A549 (cell line): ENCODE measurements at regions not wholly inside any gene's neighbourhood (a gene's known extent, or its start where the extent isn't known, plus 50 kb on each side); places are given as distances from the start of the nearest gene placed in this dataset.
A peak's percentile ranks its signal among the peaks of the same experiment; 100 is the strongest.

Experiments used
- ATAC-seq, 2 experiments: fragments of 200-7000 bp in 1 of 2; fragments of >200 bp in 1 of 2; cut with Nextera tagmentation in 1 of 2; cut with Tn5 transposase in 1 of 2; 3 replicates each; pipeline versions ENCODE4 v1.8.0 to v1.9.1; 2018 to 2020; ENCODE audit warnings: mild to moderate bottlenecking in 1 of 2, moderate library complexity in 1 of 2
- CTCF ChIA-PET: fragments of 300-600 bp; sonication (Branson Sonifier 250); formaldehyde crosslinking; extraction: SDS; loops from one replicate; lab custom pipeline; 2021; ENCODE audit warnings: antibody characterized with exemption, inconsistent platforms; lab: Yijun Ruan, JAX
- POLR2A ChIA-PET: fragments of 350-600 bp; formaldehyde crosslinking; extraction: SDS; loops from one replicate; lab custom pipeline; 2021; ENCODE audit warnings: antibody characterized with exemption, inconsistent platforms; lab: Yijun Ruan, JAX
- DNase-seq, 2 experiments: peaks; one replicate each; pipeline versions ENCODE4 v3.0.0 to v3.0.0-alpha.2; 2011 to 2016; ENCODE audit warnings: low read depth in 1 of 2, low spot score in 1 of 2
- FAIRE-seq: peaks from 2 replicates; lab custom pipeline; 2011; peaks lifted over from hg19 to GRCh38; lab: Jason Lieb, UNC
- H3K27ac ChIP-seq, 2 experiments: fragments of >200 bp; sonication (Bioruptor Twin); formaldehyde crosslinking; 3 replicates each; pipeline ENCODE4 v1.5.1; 2016 to 2017
- H3K4me1 ChIP-seq: fragments of >200 bp; sonication (Bioruptor Twin); formaldehyde crosslinking; 3 replicates; pipeline ENCODE4 v1.6.1; 2016
- H3K4me2 ChIP-seq: fragments of >200 bp; sonication (Bioruptor Twin); formaldehyde crosslinking; 3 replicates; pipeline ENCODE4 v1.6.1; 2016
- H3K4me3 ChIP-seq: fragments of >200 bp; sonication (Bioruptor Twin); formaldehyde crosslinking; 3 replicates; pipeline ENCODE4 v1.5.1; 2016
- H3K9me3 ChIP-seq: fragments of >200 bp; sonication (Bioruptor Twin); formaldehyde crosslinking; 3 replicates; pipeline ENCODE4 v1.6.1; 2016
- BHLHE40 ChIP-seq: IDR thresholded peaks from 2 replicates; pipeline ENCODE4 v1.6.1; 2012; ENCODE audit warnings: low read depth, low read length, inconsistent platforms
- CHD2 ChIP-seq: fragments of 150-350 bp; IDR thresholded peaks from 2 replicates; pipeline ENCODE4 v1.6.1; 2014; ENCODE audit warnings: low read length; ENCODE audit not compliant: partially characterized antibody
- E2F6 ChIP-seq: IDR thresholded peaks from 2 replicates; pipeline ENCODE4 v1.6.1; 2012; ENCODE audit warnings: low read depth, borderline replicate concordance
- EHF ChIP-seq: fragments of 250-450 bp; sonication (Bioruptor Pico); IDR thresholded peaks from 2 replicates; pipeline ENCODE4 v1.5.0; 2020; ENCODE audit warnings: mild to moderate bottlenecking
- EP300 ChIP-seq, 2 experiments: fragments of >200 bp; sonication (Bioruptor Twin); formaldehyde crosslinking; IDR thresholded peaks; 2 replicates in 1 of 2; 3 replicates in 1 of 2; pipeline ENCODE4 v1.6.1; 2016 to 2017
- ESRRA ChIP-seq: fragments of 150-350 bp; IDR thresholded peaks from 2 replicates; pipeline ENCODE4 v1.6.1; 2014; ENCODE audit warnings: mild to moderate bottlenecking, low read length, borderline replicate concordance
- FOSL2 ChIP-seq, 2 experiments: fragments of 450-650 bp in 1 of 2; fragments of >200 bp in 1 of 2; sonication (Bioruptor Twin) in 1 of 2; formaldehyde crosslinking; IDR thresholded peaks; 2 replicates each; pipeline versions ENCODE4 v1.5.0 to v1.6.1; 2016 to 2020; ENCODE audit warnings: mild to moderate bottlenecking in 1 of 2, moderate library complexity in 1 of 2
- FOXS1 ChIP-seq: fragments of 250-450 bp; sonication (Bioruptor Pico); IDR thresholded peaks from 2 replicates; pipeline ENCODE4 v1.5.0; 2020; ENCODE audit warnings: mild to moderate bottlenecking, moderate library complexity
- GATA3 ChIP-seq: IDR thresholded peaks from 2 replicates; pipeline ENCODE4 v1.6.1; 2012; ENCODE audit warnings: borderline replicate concordance
- HOXB13 ChIP-seq: fragments of 250-450 bp; sonication (Bioruptor Pico); IDR thresholded peaks from 2 replicates; pipeline ENCODE4 v1.5.0; 2020; ENCODE audit warnings: low read depth, mild to moderate bottlenecking, moderate library complexity
- JUN ChIP-seq, 2 experiments: fragments of >200 bp; sonication (Bioruptor Twin); formaldehyde crosslinking; IDR thresholded peaks; 2 replicates in 1 of 2; 3 replicates in 1 of 2; pipeline ENCODE4 v1.6.1; 2016 to 2017
- JUNB ChIP-seq: fragments of >200 bp; sonication (Bioruptor Twin); formaldehyde crosslinking; IDR thresholded peaks from 2 replicates; pipeline ENCODE4 v1.6.1; 2016
- MAFK ChIP-seq: fragments of 450-650 bp; IDR thresholded peaks from 2 replicates; pipeline ENCODE4 v1.6.1; 2014; ENCODE audit not compliant: partially characterized antibody
- MAZ ChIP-seq: fragments of 150-350 bp; IDR thresholded peaks from 2 replicates; pipeline ENCODE4 v1.6.1; 2014; ENCODE audit warnings: antibody characterized with exemption, low read depth, low read length, borderline replicate concordance
- MYC ChIP-seq: IDR thresholded peaks from 2 replicates; pipeline ENCODE4 v1.6.1; 2012; ENCODE audit warnings: mild to moderate bottlenecking, inconsistent platforms, low read length, improper control_type of control experiment, borderline replicate concordance
- PBX3 ChIP-seq: IDR thresholded peaks from 2 replicates; pipeline ENCODE4 v1.6.1; 2012
- PHF8 ChIP-seq: fragments of 200-600 bp; sonication (generic); IDR thresholded peaks from 2 replicates; pipeline ENCODE4 v1.6.1; 2016; ENCODE audit warnings: low read depth, mild to moderate bottlenecking, antibody characterized with exemption, moderate library complexity, borderline replicate concordance
- RAD21 ChIP-seq, 2 experiments: fragments of >200 bp in 1 of 2; sonication (Bioruptor Twin) in 1 of 2; formaldehyde crosslinking in 1 of 2; IDR thresholded peaks in 1 of 2; conservative IDR thresholded peaks in 1 of 2; 2 replicates in 1 of 2; 3 replicates in 1 of 2; pipeline ENCODE4 v1.6.1; 2012 to 2018; ENCODE audit warnings: inconsistent platforms in 1 of 2
- RARB ChIP-seq: fragments of 250-450 bp; sonication (Bioruptor Pico); IDR thresholded peaks from 2 replicates; pipeline ENCODE4 v1.8.0; 2021; ENCODE audit warnings: mild to moderate bottlenecking, moderate library complexity
- SMC3 ChIP-seq: fragments of >200 bp; sonication (Bioruptor Twin); formaldehyde crosslinking; IDR thresholded peaks from 3 replicates; pipeline ENCODE4 v1.6.1; 2018; ENCODE audit warnings: inconsistent platforms
- TFCP2L1 ChIP-seq: fragments of 250-450 bp; sonication (Bioruptor Pico); IDR thresholded peaks from 2 replicates; pipeline ENCODE4 v1.5.0; 2021; ENCODE audit warnings: mild to moderate bottlenecking
- ZNF302 ChIP-seq: fragments of 250-450 bp; sonication (Bioruptor Pico); IDR thresholded peaks from 2 replicates; pipeline ENCODE4 v1.9.0; 2021; ENCODE audit warnings: inconsistent platforms, mild to moderate bottlenecking, moderate library complexity
- WGBS: methylation state at CpG from one replicate; pipeline ENCODE4 v1.1.6; 2017; ENCODE audit errors: missing lambda C conversion rate; 5-methylcytosine and 5-hydroxymethylcytosine counted together
- TF ChIP-seq, protein P1 (sequence below): IDR thresholded peaks from 2 replicates; pipeline ENCODE4 v1.6.1; 2012
- TF ChIP-seq, protein P2 (sequence below): fragments of >200 bp; sonication (Bioruptor Twin); formaldehyde crosslinking; IDR thresholded peaks from 3 replicates; pipeline ENCODE4 v1.5.1; 2016
- TF ChIP-seq, protein P3 (sequence below): fragments of >200 bp; sonication (Bioruptor Twin); formaldehyde crosslinking; IDR thresholded peaks from 3 replicates; pipeline ENCODE4 v1.6.1; 2016

DNA sequence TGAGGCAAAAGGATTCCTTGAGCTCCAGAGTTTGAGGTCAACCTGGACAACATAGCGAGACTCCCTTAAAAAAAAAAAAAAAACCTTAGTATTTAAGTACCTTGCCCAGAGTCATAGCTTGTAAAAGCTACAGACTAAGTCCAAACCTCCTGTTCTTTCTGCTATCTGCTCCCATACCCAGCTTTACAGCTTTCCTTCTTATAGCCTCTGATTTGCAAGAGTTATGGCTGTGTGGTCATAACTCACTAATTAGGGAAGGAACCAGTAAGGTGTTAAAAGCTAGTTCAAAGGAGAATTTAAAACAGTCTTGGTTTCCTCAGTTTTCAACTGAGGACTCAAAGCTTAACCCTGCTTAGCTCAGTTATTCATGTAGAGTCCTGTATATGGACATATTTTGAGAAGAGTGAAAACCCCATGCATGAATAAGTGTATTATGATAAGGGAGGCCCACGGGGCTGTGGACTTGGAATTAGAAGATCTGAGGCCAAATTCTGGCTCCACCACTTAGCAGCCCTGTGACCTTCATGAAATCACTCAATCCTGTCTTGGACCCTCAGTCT lies 135.5 kb upstream of the SMAD3 start:
- FAIRE-seq (no peak), DNase-seq (no peak), ATAC-seq (no peak)
- ChIA-PET POLR2A (interaction anchor here (0.5 to 0.6 kb wide), 2 partner anchors 39 to 120 kb away, joined by 3 read pairs; no protein-coding TSS in a partner anchor), CTCF (interaction anchor here (0.7 to 10.6 kb wide), 6 partner anchors 14 to 68 kb away, joined by 3 to 128 read pairs (median 4); no protein-coding TSS in a partner anchor)
- Histone ChIP-seq H3K4me1 (peaks cover 48% of the 10 kb centered on the region), H3K27ac (peak overlapping the region; percentile 91 to 93), H3K4me2 (no peak overlapping the region), H3K4me3 (no peak overlapping the region), H3K9me3 (peaks cover 21% of the 10 kb centered on the region)
- TF ChIP-seq FOXS1 (CRISPR knock-in tag) (no peak), JUNB (no peak), PHF8 (no peak), TFCP2L1 (CRISPR knock-in tag) (no peak), MAFK (no peak), MAZ (no peak), FOSL2 (IDR thresholded peaks at IDR 0.05) (no peak), FOSL2 (CRISPR knock-in tag; IDR thresholded peaks at IDR 0.05) (no peak), JUN (IDR thresholded peaks at IDR 0.05) (no peak), ZNF302 (no peak)
- TF ChIP-seq, protein P1, sequence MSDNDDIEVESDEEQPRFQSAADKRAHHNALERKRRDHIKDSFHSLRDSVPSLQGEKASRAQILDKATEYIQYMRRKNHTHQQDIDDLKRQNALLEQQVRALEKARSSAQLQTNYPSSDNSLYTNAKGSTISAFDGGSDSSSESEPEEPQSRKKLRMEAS, result no peak
- 93% methylated on average over 2 of the region's 2 CpGs for WGBS

DNA sequence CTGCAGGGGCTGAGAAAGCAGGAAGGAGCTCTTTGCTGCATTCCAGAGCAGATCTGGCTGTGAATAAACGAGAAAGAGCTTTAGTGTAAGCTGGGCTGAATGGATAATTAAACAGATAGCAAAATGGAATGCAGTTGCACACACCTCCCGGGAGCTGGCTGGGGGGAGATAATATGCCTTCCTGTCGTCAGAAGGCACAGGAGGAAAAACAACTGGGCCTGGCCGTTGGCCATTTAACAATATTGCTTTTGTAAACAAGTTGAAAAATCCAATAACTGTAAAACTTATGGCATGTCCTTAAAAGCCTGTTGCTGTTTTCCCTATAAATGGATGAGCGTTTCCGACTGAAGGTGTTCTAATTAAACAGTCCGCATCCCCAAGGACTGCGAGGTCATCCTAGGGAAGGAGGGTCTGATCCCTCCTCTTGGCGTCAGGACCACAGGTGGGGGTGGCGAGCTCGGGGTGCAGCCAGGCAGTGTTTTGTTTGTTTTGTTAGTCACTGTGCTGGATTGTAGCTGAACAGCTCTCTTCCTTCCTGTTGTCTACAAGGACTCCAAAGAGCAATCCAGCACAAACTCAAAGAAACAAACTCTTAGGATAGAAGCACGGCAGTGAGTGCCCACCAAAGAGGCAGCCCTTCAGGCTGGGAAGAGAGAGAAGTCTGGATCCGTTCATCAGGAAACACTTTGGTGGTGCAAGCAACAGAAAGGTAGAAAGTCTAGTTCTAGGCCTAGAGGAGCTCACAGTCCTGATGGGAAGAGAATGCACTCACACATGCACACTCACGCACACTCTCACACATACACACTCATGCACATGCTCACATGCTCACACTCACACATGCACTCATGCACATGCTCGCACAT lies 133.4 kb upstream of the SMAD3 start:
- CTCF ChIA-PET, result interaction anchor here (0.6 to 10.6 kb wide), 8 partner anchors 10 to 525 kb away, joined by 3 to 128 read pairs (median 6); no protein-coding TSS in a partner anchor
- Histone ChIP-seq H3K4me2 (peak overlapping the region; percentile 78), H3K4me3 (peak overlapping the region; percentile 2; the same call in 1 of the 3 replicates)
- peak; percentile 92 for TF ChIP-seq GATA3
- TF ChIP-seq MAFK, result peak; percentile 10
- peak; percentile 14; the same call in 1 of the 2 replicates for TF ChIP-seq E2F6
- TF ChIP-seq ESRRA, result 0 out of 2 replicates have a peak, but pooled peaks have one; percentile 12
- peak; percentile 77; the same call in 1 of the 2 replicates for TF ChIP-seq JUNB
- TF ChIP-seq, protein P2, sequence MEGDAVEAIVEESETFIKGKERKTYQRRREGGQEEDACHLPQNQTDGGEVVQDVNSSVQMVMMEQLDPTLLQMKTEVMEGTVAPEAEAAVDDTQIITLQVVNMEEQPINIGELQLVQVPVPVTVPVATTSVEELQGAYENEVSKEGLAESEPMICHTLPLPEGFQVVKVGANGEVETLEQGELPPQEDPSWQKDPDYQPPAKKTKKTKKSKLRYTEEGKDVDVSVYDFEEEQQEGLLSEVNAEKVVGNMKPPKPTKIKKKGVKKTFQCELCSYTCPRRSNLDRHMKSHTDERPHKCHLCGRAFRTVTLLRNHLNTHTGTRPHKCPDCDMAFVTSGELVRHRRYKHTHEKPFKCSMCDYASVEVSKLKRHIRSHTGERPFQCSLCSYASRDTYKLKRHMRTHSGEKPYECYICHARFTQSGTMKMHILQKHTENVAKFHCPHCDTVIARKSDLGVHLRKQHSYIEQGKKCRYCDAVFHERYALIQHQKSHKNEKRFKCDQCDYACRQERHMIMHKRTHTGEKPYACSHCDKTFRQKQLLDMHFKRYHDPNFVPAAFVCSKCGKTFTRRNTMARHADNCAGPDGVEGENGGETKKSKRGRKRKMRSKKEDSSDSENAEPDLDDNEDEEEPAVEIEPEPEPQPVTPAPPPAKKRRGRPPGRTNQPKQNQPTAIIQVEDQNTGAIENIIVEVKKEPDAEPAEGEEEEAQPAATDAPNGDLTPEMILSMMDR, result no peak
- 0 out of 2 replicates have a peak, but pooled peaks have one; percentile 25 for TF ChIP-seq ZNF302
- peak; percentile 25 for TF ChIP-seq SMC3
- peak; percentile 86 to 90 for TF ChIP-seq JUN (IDR thresholded peaks at IDR 0.05)
- TF ChIP-seq HOXB13 (CRISPR knock-in tag), result 0 out of 2 replicates have a peak, but pooled peaks have one; percentile 26
- peak; percentile 78 for TF ChIP-seq PBX3
- 0 out of 2 replicates have a peak, but pooled peaks have one; percentile 49 for TF ChIP-seq EHF (CRISPR knock-in tag)
- no peak for TF ChIP-seq BHLHE40
- peak; percentile 76 to 88; a peak in 4 of 5 replicates for TF ChIP-seq EP300 (IDR thresholded peaks at IDR 0.05)
- no peak for TF ChIP-seq RARB
- peak in 1 of 2 experiments; percentile 44; a peak in 4 of 5 replicates for TF ChIP-seq RAD21 (conservative IDR thresholded peaks at IDR 0.05 in 1 of 2, IDR thresholded peaks at IDR 0.05 in 1 of 2)
- 0 out of 2 replicates have a peak, but pooled peaks have one; percentile 18 for TF ChIP-seq MYC
- no peak for TF ChIP-seq PHF8
- TF ChIP-seq, protein P1, result peak; percentile 83
- TF ChIP-seq, protein P3, sequence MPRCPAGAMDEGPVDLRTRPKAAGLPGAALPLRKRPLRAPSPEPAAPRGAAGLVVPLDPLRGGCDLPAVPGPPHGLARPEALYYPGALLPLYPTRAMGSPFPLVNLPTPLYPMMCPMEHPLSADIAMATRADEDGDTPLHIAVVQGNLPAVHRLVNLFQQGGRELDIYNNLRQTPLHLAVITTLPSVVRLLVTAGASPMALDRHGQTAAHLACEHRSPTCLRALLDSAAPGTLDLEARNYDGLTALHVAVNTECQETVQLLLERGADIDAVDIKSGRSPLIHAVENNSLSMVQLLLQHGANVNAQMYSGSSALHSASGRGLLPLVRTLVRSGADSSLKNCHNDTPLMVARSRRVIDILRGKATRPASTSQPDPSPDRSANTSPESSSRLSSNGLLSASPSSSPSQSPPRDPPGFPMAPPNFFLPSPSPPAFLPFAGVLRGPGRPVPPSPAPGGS, result peak; percentile 78; the same call in 2 of the 3 replicates
- TF ChIP-seq CHD2, result no peak
- TF ChIP-seq FOSL2 (IDR thresholded peaks at IDR 0.05), result peak; percentile 82
- peak; percentile 94 for TF ChIP-seq FOSL2 (CRISPR knock-in tag; IDR thresholded peaks at IDR 0.05)
- TF ChIP-seq, all 56 proteins: peak for 17
- Histone ChIP-seq H3K27ac (peak overlapping the region; percentile 91 to 93), H3K4me1 (peaks cover 46% of the 10 kb centered on the region), H3K9me3 (peaks cover 26% of the 10 kb centered on the region)
- DNase-seq (peak; percentile 96 to 97), FAIRE-seq (peak; percentile 93), ATAC-seq (peak; percentile 97)
- 5% methylated on average over 15 of the region's 15 CpGs for WGBS
- POLR2A ChIA-PET, result interaction anchor here (0.6 to 2.3 kb wide), 8 partner anchors 11 to 230 kb away, joined by 3 to 11 read pairs (median 5); partner anchors contain the start of genes SMAD3 and SMAD6
